PC-3 (cell line): ENCODE measurements at regions not wholly inside any gene's neighbourhood (a gene's known extent, or its start where the extent isn't known, plus 50 kb on each side); places are given as distances from the start of the nearest gene placed in this dataset.

Source experiments
- ATAC-seq: fragments of 200-7000 bp; cut with Tn5 transposase; 2 replicates; pipeline ENCODE4 v1.9.1; 2020; ENCODE audit warnings: mild to moderate bottlenecking, moderate library complexity
- BruUV-seq: library from RNA; stranded (reverse); fragments of 400-500 nt; replicated peaks from 2 replicates; lab custom pipeline; 2021; lab: Mats Ljungman, UMichigan
- CTCF ChIA-PET: fragments of 300-600 bp; sonication (Branson Sonifier 250); formaldehyde crosslinking; loops from one replicate; lab custom pipeline; 2022; ENCODE audit warnings: antibody characterized with exemption; lab: Charles Lee
- POLR2A ChIA-PET: fragments of 300-600 bp; sonication (Branson Sonifier 250); formaldehyde crosslinking; loops from one replicate; lab custom pipeline; 2022; ENCODE audit warnings: antibody characterized with exemption; ENCODE audit not compliant: unreplicated experiment; lab: Charles Lee
- DNase-seq: peaks from one replicate; pipeline ENCODE4 v3.0.0-alpha.2; 2015
- H2AFZ ChIP-seq: fragments of 300-600 bp; sonication (generic); 2 replicates; pipeline ENCODE4 v1.6.0; 2016; ENCODE audit warnings: antibody characterized with exemption, low read length
- H3F3A ChIP-seq: fragments of 300-600 bp; sonication (generic); one replicate; pipeline ENCODE4 v1.6.0; 2017; ENCODE audit warnings: antibody characterized with exemption, low read length, control low read depth, mild to moderate bottlenecking; ENCODE audit not compliant: unreplicated experiment
- H3K27ac ChIP-seq: fragments of 300-600 bp; sonication (generic); 2 replicates; pipeline ENCODE4 v1.5.1; 2016; ENCODE audit warnings: mild to moderate bottlenecking, low read length
- H3K27me3 ChIP-seq: fragments of 300-600 bp; sonication (generic); 2 replicates; pipeline ENCODE4 v1.6.1; 2016; ENCODE audit warnings: low read length, mixed read lengths
- H3K36me3 ChIP-seq: fragments of 300-600 bp; sonication (generic); 2 replicates; pipeline ENCODE4 v1.6.1; 2016; ENCODE audit warnings: low read depth, mixed run types, low read length, mixed read lengths
- H3K4me1 ChIP-seq: fragments of 300-600 bp; sonication (generic); 2 replicates; pipeline ENCODE4 v1.5.1; 2016; ENCODE audit warnings: low read length; ENCODE audit not compliant: insufficient read depth
- H3K4me2 ChIP-seq: fragments of 300-600 bp; sonication (generic); 2 replicates; pipeline ENCODE4 v1.6.0; 2016; ENCODE audit warnings: low read length
- H3K4me3 ChIP-seq: fragments of 300-600 bp; sonication (generic); 2 replicates; pipeline ENCODE4 v1.5.1; 2016; ENCODE audit warnings: mild to moderate bottlenecking, low read length, mixed read lengths
- H3K79me2 ChIP-seq: fragments of 300-600 bp; sonication (generic); 2 replicates; pipeline ENCODE4 v1.6.1; 2017; ENCODE audit warnings: low read length, mixed read lengths
- H3K9ac ChIP-seq: fragments of 300-600 bp; sonication (generic); 2 replicates; pipeline ENCODE4 v1.6.0; 2016; ENCODE audit warnings: mild to moderate bottlenecking, low read length
- H3K9me2 ChIP-seq: fragments of 300-600 bp; sonication (generic); replicated peaks from 2 replicates; pipeline ENCODE4 v1.6.1; 2016; ENCODE audit warnings: mixed run types, low read length, mixed read lengths
- H3K9me3 ChIP-seq: fragments of 300-600 bp; sonication (generic); 2 replicates; pipeline ENCODE4 v1.6.1; 2016; ENCODE audit warnings: low read length, mixed read lengths
- H4K20me1 ChIP-seq: fragments of 300-600 bp; sonication (generic); 2 replicates; pipeline ENCODE4 v1.6.1; 2016; ENCODE audit warnings: low read length, mixed read lengths
- CTCF ChIP-seq: fragments of 300-600 bp; sonication (generic); conservative IDR thresholded peaks from 2 replicates; pipeline ENCODE4 v1.5.1; 2017; ENCODE audit warnings: antibody characterized with exemption, low read depth, mild to moderate bottlenecking, low read length
- EZH2 ChIP-seq: fragments of 300-600 bp; sonication (generic); IDR thresholded peaks from one replicate; pipeline ENCODE4 v1.6.1; 2017; ENCODE audit warnings: antibody characterized with exemption, mild to moderate bottlenecking, low read length; ENCODE audit not compliant: unreplicated experiment
- EZH2phosphoT487 ChIP-seq: fragments of 300-600 bp; sonication (generic); IDR thresholded peaks from 2 replicates; pipeline ENCODE4 v1.6.1; 2018; ENCODE audit warnings: mild to moderate bottlenecking, antibody characterized with exemption, low read length, borderline replicate concordance
- intact Hi-C: fragments of 100-400 bp; cut with micrococcal nuclease; formaldehyde crosslinking; loops from 2 replicates; pipeline ENCODE4 v1.9.0; 2023

GRCh38 chr1:187958207-187958606, 1129.5 kb downstream of the PLA2G4A start:
- Histone ChIP-seq H3K36me3 (no peaks in the 10 kb centered on the region), H2AFZ (no peak overlapping the region), H3K4me2 (no peak overlapping the region), H3K9me3 (no peaks in the 10 kb centered on the region), H3K27me3 (no peaks in the 10 kb centered on the region), H3K27ac (no peak overlapping the region), H3K9me2 (no peaks in the 10 kb centered on the region), H4K20me1 (no peaks in the 10 kb centered on the region), H3K79me2 (no peaks in the 10 kb centered on the region), H3K9ac (no peak overlapping the region), H3F3A (no peaks in the 10 kb centered on the region), H3K4me3 (no peak overlapping the region), H3K4me1 (no peaks in the 10 kb centered on the region)
- ATAC-seq (no peak), DNase-seq (no peak)
- intact Hi-C loops = no loop called here
- no TSS peak for BruUV-seq
- TF ChIP-seq EZH2phosphoT487 (no peak), EZH2 (no peak), CTCF (no peak)
- ChIA-PET CTCF (no interaction called here), POLR2A (no interaction called here)

- H3K4me2 ChIP-seq = no peak overlapping the region
- no peak for ATAC-seq
- H3K4me1 ChIP-seq = no peaks in the 10 kb centered on the region
- H4K20me1 ChIP-seq = no peaks in the 10 kb centered on the region
- intact Hi-C loops = no loop called here
- no peaks in the 10 kb centered on the region for H3K36me3 ChIP-seq
- H3F3A ChIP-seq = no peaks in the 10 kb centered on the region
- no peak for DNase-seq
- H3K27me3 ChIP-seq = no peaks in the 10 kb centered on the region
- POLR2A ChIA-PET = no interaction called here
- no TSS peak for BruUV-seq
- CTCF ChIA-PET = no interaction called here
- no peak overlapping the region for H3K4me3 ChIP-seq
- no peak overlapping the region for H3K27ac ChIP-seq
- H2AFZ ChIP-seq = no peak overlapping the region
- TF ChIP-seq EZH2 = no peak
- no peak for TF ChIP-seq EZH2phosphoT487
- no peak for TF ChIP-seq CTCF
- H3K9me3 ChIP-seq = no peaks in the 10 kb centered on the region
- H3K79me2 ChIP-seq = no peaks in the 10 kb centered on the region
- H3K9me2 ChIP-seq = no peaks in the 10 kb centered on the region
- H3K9ac ChIP-seq = no peak overlapping the region
Observed at GRCh38 chr1:187959062-187959461, 1130.3 kb downstream of the PLA2G4A start.

- H4K20me1 ChIP-seq = no peaks in the 10 kb centered on the region
- ChIA-PET POLR2A (no interaction called here), CTCF (no interaction called here)
- no peak overlapping the region for H3K4me2 ChIP-seq
- no peak for TF ChIP-seq EZH2
- no peak for TF ChIP-seq EZH2phosphoT487
- TF ChIP-seq CTCF = no peak
- H3F3A ChIP-seq = no peaks in the 10 kb centered on the region
- no TSS peak for BruUV-seq
- no peak overlapping the region for H3K9ac ChIP-seq
- H3K9me2 ChIP-seq = no peaks in the 10 kb centered on the region
- no peaks in the 10 kb centered on the region for H3K4me1 ChIP-seq
- no peak overlapping the region for H3K4me3 ChIP-seq
- no peaks in the 10 kb centered on the region for H3K36me3 ChIP-seq
- no peak for ATAC-seq
- H3K9me3 ChIP-seq = no peaks in the 10 kb centered on the region
- H3K27ac ChIP-seq = no peak overlapping the region
- no peaks in the 10 kb centered on the region for H3K79me2 ChIP-seq
- no peak overlapping the region for H2AFZ ChIP-seq
- intact Hi-C loops = no loop called here
- DNase-seq = no peak
- no peaks in the 10 kb centered on the region for H3K27me3 ChIP-seq
Observed at GRCh38 chr1:187960125-187960638, 1131.4 kb downstream of the PLA2G4A start.
